Suprapubic skin (tissue), 4 donors: ENCODE measurements at regions not wholly inside any gene's neighbourhood (a gene's known extent, or its start where the extent isn't known, plus 50 kb on each side); places are given as distances from the start of the nearest gene placed in this dataset.
"Not testable (repeated sequence)": the region's sequence is repeated elsewhere in the genome, so short reads cannot be mapped to it uniquely, and the experiment has no call there.

Experiments
- EP300 ChIP-seq: sonication (generic); formaldehyde crosslinking; IDR thresholded peaks from one replicate; pipeline ENCODE4 v1.6.1; 2017; ENCODE audit warnings: antibody characterized with exemption
- POLR2A ChIP-seq, 2 donors: fragments of 450-650 bp; IDR thresholded peaks; one replicate each; pipeline ENCODE4 v1.6.1; 2017; ENCODE audit warnings: antibody characterized with exemption in 2 of 2, mild to moderate bottlenecking in 2 of 2, moderate library complexity in 2 of 2
- POLR2AphosphoS5 ChIP-seq, 3 donors: sonication (generic); formaldehyde crosslinking; IDR thresholded peaks; one replicate each; pipeline ENCODE4 v1.6.1; 2017; ENCODE audit warnings: antibody characterized with exemption in 3 of 3

DNA sequence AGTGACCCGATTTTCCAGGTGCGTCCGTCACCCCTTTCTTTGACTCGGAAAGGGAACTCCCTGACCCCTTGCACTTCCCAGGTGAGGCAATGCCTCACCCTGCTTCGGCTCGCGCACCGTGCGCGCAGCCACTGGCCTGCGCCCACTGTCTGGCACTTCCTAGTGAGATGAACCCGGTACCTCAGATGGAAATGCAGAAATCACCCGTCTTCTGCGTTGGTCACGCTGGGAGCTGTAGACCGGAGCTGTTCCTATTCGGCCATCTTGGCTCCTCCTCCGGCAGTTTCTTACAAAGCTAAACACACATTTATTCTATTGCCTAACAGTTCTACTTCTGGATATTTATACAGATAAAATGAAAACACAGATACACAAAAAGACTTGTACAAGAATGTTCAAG lies 527.6 kb upstream of the LRRN3 start:
- TF ChIP-seq POLR2A (IDR thresholded peaks at IDR 0.05); POLR2AphosphoS5 (IDR thresholded peaks at IDR 0.05); EP300: not testable (repeated sequence)
